ENCODE measurements at regions not wholly inside any gene's neighbourhood (a gene's known extent, or its start where the extent isn't known, plus 50 kb on each side); places are given as distances from the start of the nearest gene placed in this dataset.

DNA sequence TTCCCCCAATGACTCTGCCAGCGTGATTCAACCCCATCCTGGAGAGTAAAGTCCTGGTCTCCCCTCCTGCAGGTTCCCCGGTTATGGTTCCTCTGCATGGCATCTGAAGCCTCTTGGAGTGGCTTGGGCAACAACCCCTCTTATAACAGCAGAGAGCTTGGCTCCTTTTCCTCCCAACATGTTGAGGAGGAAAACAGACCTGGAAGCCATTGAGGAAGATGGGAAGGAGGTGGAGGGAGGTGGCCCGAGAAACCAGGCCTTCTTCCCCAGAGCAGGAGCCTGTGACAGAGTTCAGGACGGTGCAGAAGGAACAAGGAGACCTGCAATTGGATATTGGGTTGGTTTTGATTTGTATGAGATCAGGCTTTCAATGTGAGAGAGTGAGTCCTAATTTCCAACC lies 184.0 kb upstream of the ADCY1 start:
- no peak overlapping the region for H3K27ac Mint-ChIP-seq
- H3K4me1 Mint-ChIP-seq (ENCODE audit: low read depth): no peaks in the 10 kb centered on the region
- no peaks in the 10 kb centered on the region for H3K36me3 Mint-ChIP-seq (ENCODE audit: low read depth)
- H3K27me3 Mint-ChIP-seq (ENCODE audit: low read depth): no peaks in the 10 kb centered on the region
- no peak for DNase-seq (ENCODE audit: low spot score)
- no peak overlapping the region for H3K4me3 Mint-ChIP-seq
- peaks cover 10% of the 10 kb centered on the region for H3K9me3 Mint-ChIP-seq

DNA sequence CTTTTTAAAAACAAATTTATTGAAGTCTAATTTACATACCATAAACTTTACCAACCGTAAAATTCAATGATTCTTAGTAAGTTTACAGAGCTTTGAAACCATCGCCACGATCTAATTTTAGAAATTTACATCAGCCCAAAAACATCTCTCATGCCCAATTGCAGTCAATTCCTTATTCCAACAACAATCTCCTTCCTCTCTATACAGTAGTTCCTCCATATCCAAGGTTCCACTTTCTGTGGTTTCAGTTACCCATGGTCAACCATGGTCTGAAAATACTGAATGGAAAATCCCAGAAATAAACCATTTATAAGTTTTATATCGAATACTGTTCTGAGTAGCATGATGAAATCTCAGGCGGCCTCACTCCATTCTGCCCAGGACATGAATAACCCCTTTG lies 183.4 kb upstream of the ADCY1 start:
- H3K4me3 Mint-ChIP-seq: no peak overlapping the region
- H3K4me1 Mint-ChIP-seq (ENCODE audit: low read depth): no peaks in the 10 kb centered on the region
- no peak overlapping the region for H3K27ac Mint-ChIP-seq
- H3K9me3 Mint-ChIP-seq: peaks cover 10% of the 10 kb centered on the region
- DNase-seq (ENCODE audit: low spot score): no peak
- no peaks in the 10 kb centered on the region for H3K27me3 Mint-ChIP-seq (ENCODE audit: low read depth)
- H3K36me3 Mint-ChIP-seq (ENCODE audit: low read depth): no peaks in the 10 kb centered on the region

- H3K27me3 Mint-ChIP-seq (ENCODE audit: low read depth): no peaks in the 10 kb centered on the region
- no peaks in the 10 kb centered on the region for H3K36me3 Mint-ChIP-seq (ENCODE audit: low read depth)
- no peak for DNase-seq (ENCODE audit: low spot score)
- peaks cover 10% of the 10 kb centered on the region for H3K9me3 Mint-ChIP-seq
- H3K4me3 Mint-ChIP-seq: no peak overlapping the region
- H3K27ac Mint-ChIP-seq: no peak overlapping the region
- H3K4me1 Mint-ChIP-seq (ENCODE audit: low read depth): no peaks in the 10 kb centered on the region
Measured at GRCh38 chr7:45391618-45392451, 182.3 kb upstream of the ADCY1 start.

DNA sequence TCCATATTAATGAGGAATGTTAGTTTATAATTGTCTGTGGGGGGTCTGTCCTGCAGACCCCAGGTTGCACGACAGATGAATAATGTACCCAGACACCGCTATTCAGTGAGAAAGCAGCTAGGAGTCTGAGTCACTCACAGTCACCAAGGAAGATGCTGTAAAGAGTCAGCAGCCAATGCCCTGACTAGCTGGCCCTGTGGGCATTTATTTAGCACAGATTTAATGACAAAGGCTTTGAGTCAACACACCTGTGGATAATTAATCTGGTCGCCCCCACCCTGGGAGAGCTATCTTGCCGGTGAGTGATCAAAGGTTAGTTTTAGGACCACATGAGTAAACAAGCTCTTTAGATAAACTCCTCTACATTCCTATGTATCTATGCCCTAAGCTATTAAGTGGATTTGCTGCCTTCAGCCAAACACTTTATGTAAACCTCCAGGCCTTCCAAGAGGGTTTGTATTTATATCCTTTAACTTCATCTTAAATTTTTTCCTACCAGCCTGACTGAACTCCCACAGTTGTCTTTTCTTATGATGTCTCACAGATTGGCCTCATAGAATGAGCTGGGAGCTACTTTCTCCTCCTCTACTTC lies 180.0 kb upstream of the ADCY1 start:
- Mint-ChIP-seq H3K36me3 (ENCODE audit: low read depth) (no peaks in the 10 kb centered on the region), H3K4me1 (ENCODE audit: low read depth) (no peaks in the 10 kb centered on the region), H3K9me3 (peaks cover 10% of the 10 kb centered on the region), H3K4me3 (no peak overlapping the region), H3K27ac (no peak overlapping the region), H3K27me3 (ENCODE audit: low read depth) (no peaks in the 10 kb centered on the region)
- DNase-seq (ENCODE audit: low spot score): no peak

- Mint-ChIP-seq H3K27me3 (ENCODE audit: low read depth) (no peaks in the 10 kb centered on the region), H3K9me3 (peaks cover 16% of the 10 kb centered on the region), H3K4me1 (ENCODE audit: low read depth) (peaks cover 9% of the 10 kb centered on the region), H3K27ac (no peak overlapping the region), H3K4me3 (no peak overlapping the region), H3K36me3 (ENCODE audit: low read depth) (no peaks in the 10 kb centered on the region)
- DNase-seq (ENCODE audit: low spot score): no peak
Measured at GRCh38 chr7:45399069-45399468, 175.1 kb upstream of the ADCY1 start.

DNA sequence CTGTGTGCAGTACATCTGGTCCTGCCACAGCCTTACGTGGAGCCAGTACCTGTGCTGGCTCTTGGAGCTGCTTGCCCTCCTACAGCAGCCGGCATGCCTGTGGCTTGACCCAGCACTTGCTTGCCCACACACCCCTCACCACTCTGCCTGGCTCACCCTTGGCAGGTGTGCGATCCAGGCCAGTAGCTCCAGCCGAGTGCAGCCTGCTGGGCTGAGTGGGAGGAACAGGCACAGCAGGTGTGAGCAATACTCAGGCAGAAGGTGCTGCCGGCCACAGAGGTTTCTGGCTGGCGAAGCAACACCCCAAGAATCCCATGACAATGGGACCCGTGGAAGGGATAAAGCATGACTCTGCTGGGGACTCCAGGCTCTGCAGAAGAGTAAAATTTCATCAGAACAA lies 173.5 kb upstream of the ADCY1 start:
- Mint-ChIP-seq H3K36me3 (ENCODE audit: low read depth) (no peaks in the 10 kb centered on the region), H3K27ac (no peak overlapping the region), H3K9me3 (peaks cover 5% of the 10 kb centered on the region), H3K4me1 (ENCODE audit: low read depth) (peaks cover 9% of the 10 kb centered on the region), H3K27me3 (ENCODE audit: low read depth) (no peaks in the 10 kb centered on the region), H3K4me3 (no peak overlapping the region)
- no peak for DNase-seq (ENCODE audit: low spot score)

DNA sequence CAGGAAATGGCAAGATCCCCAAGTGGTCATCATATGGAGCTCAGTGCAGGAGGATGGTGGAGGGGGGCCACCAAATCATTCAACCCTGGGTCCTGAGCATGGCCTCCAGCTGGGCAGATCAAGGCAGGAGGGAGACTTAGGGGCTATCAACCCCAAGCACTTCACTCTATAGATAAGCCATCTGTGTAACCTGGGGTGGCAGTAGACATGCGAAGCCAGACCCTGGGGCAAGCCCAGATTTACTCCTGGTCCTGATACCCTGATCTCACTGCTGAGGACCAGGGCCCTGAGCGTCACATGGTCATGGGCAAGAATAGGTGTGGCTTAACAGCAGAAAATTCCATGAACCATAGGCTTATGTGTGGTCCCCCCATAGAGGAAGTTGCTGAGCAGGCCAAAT lies 173.0 kb upstream of the ADCY1 start:
- DNase-seq (ENCODE audit: low spot score): no peak
- H3K27ac Mint-ChIP-seq: no peak overlapping the region
- H3K36me3 Mint-ChIP-seq (ENCODE audit: low read depth): no peaks in the 10 kb centered on the region
- H3K27me3 Mint-ChIP-seq (ENCODE audit: low read depth): no peaks in the 10 kb centered on the region
- no peak overlapping the region for H3K4me3 Mint-ChIP-seq
- peaks cover 5% of the 10 kb centered on the region for H3K9me3 Mint-ChIP-seq
- peaks cover 9% of the 10 kb centered on the region for H3K4me1 Mint-ChIP-seq (ENCODE audit: low read depth)

DNA sequence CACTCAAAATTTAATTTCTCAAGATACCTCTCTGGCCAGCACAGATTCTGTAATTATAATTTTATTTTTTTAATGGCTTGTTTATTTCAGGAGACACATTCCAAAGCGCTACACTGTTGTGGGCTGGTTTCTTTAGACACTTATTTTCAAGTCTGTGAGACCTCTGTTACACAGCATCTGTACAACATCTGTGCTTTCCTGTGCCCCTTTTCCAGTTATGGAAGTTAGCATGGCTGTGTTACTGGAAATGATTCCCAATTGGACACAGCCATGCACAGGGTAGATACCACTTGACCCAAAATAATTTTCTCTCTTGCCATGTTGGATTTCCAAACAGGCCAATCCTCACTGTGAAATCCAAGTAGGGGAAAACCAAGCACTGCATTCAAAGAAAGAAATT lies 172.3 kb upstream of the ADCY1 start:
- H3K4me3 Mint-ChIP-seq: no peak overlapping the region
- H3K9me3 Mint-ChIP-seq: peaks cover 5% of the 10 kb centered on the region
- no peaks in the 10 kb centered on the region for H3K27me3 Mint-ChIP-seq (ENCODE audit: low read depth)
- H3K36me3 Mint-ChIP-seq (ENCODE audit: low read depth): no peaks in the 10 kb centered on the region
- H3K4me1 Mint-ChIP-seq (ENCODE audit: low read depth): peaks cover 9% of the 10 kb centered on the region
- no peak for DNase-seq (ENCODE audit: low spot score)
- H3K27ac Mint-ChIP-seq: no peak overlapping the region

- no peaks in the 10 kb centered on the region for H3K36me3 Mint-ChIP-seq (ENCODE audit: low read depth)
- no peak overlapping the region for H3K27ac Mint-ChIP-seq
- H3K4me3 Mint-ChIP-seq: no peak overlapping the region
- DNase-seq (ENCODE audit: low spot score): peak; percentile 26
- no peaks in the 10 kb centered on the region for H3K27me3 Mint-ChIP-seq (ENCODE audit: low read depth)
- H3K4me1 Mint-ChIP-seq (ENCODE audit: low read depth): peaks cover 9% of the 10 kb centered on the region
- peaks cover 5% of the 10 kb centered on the region for H3K9me3 Mint-ChIP-seq
Measured at GRCh38 chr7:45402480-45403218, 171.5 kb upstream of the ADCY1 start.

DNA sequence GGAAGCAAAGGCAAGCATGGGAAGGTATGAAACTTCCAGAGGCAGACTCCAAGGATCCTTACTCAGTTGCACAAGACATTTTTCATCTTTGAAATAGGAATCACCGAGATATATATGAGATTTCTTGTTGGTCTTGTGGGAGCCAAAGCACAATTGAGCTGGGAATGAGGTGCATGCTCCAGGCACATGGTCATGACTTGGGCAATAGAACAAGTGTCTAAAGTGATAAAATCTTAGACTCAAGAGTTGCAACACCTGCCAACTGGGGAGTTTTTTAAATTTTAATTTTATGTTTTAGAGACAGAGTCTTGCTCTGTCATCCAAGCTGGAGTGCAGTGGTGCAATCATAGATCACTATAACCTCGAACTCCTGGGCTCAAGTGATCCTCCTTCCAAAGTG lies 169.5 kb upstream of the ADCY1 start:
- Mint-ChIP-seq H3K27me3 (ENCODE audit: low read depth) (no peaks in the 10 kb centered on the region), H3K4me3 (no peak overlapping the region), H3K4me1 (ENCODE audit: low read depth) (peaks cover 9% of the 10 kb centered on the region), H3K27ac (no peak overlapping the region), H3K36me3 (ENCODE audit: low read depth) (no peaks in the 10 kb centered on the region), H3K9me3 (peaks cover 5% of the 10 kb centered on the region)
- no peak for DNase-seq (ENCODE audit: low spot score)

DNA sequence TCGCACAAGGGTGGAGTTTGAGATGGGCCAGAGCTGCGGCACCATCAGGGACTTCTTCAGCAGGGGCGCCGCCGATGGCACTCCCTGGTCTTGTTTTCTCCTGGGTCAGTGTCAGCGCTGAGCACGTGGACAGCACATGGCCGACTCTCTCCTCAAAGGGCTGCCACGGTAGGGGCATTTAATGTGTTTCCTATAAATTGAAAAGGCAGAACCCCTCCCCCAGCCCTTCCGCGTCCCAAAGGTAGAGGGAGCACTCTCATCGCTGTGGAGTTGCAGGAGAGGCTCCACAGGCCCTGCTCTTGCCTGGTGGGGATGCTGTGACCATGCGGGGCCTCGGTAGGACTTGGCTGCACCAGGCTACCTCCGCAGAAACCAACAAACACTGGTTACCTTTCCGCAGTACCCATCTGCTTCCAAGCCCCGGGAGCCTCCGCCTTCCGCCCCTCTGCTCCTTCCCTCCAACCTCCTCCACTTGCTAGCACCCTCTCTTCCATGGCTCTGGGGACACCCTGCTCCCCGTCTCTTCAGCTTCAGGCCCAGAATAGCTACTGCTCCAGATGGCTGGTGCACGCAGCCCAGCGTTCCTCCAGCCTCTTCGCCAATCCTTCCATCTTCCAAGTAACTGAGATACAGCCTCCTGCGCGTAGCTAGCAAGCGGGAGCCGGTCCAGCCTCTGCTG lies 166.3 kb upstream of the ADCY1 start:
- Mint-ChIP-seq H3K9me3 (peaks cover 13% of the 10 kb centered on the region), H3K4me3 (no peak overlapping the region), H3K27ac (no peak overlapping the region), H3K36me3 (ENCODE audit: low read depth) (no peaks in the 10 kb centered on the region), H3K4me1 (ENCODE audit: low read depth) (peaks cover 4% of the 10 kb centered on the region), H3K27me3 (ENCODE audit: low read depth) (no peaks in the 10 kb centered on the region)
- no peak for DNase-seq (ENCODE audit: low spot score)

- Mint-ChIP-seq H3K36me3 (ENCODE audit: low read depth) (no peaks in the 10 kb centered on the region), H3K27me3 (ENCODE audit: low read depth) (no peaks in the 10 kb centered on the region), H3K4me1 (ENCODE audit: low read depth) (peaks cover 2% of the 10 kb centered on the region), H3K4me3 (no peak overlapping the region), H3K27ac (no peak overlapping the region), H3K9me3 (peaks cover 12% of the 10 kb centered on the region)
- DNase-seq (ENCODE audit: low spot score): no peak
Measured at GRCh38 chr7:45408409-45408737, 165.8 kb upstream of the ADCY1 start.

DNA sequence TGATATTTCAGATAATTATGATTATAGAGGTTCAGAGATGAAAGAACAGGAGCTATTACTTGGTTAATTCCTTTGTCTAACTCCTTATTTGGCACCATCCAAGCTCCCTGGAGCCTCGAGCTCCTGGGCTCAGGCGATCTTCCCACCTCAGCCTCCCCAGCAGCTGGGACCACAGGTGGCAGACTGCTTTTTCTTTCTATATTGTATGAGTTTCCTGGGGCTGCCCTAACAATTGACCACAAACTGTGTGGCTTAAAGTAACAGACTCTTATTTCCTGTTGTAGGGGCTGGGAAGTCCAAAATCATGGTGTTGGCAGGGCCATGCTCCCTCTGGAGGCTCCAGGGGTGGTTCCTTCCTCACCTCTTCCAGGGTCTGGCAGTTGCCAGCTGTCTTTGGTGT lies 163.3 kb upstream of the ADCY1 start:
- H3K9me3 Mint-ChIP-seq: peaks cover 7% of the 10 kb centered on the region
- H3K4me3 Mint-ChIP-seq: no peak overlapping the region
- H3K4me1 Mint-ChIP-seq (ENCODE audit: low read depth): no peaks in the 10 kb centered on the region
- no peaks in the 10 kb centered on the region for H3K27me3 Mint-ChIP-seq (ENCODE audit: low read depth)
- no peak overlapping the region for H3K27ac Mint-ChIP-seq
- DNase-seq (ENCODE audit: low spot score): no peak
- H3K36me3 Mint-ChIP-seq (ENCODE audit: low read depth): no peaks in the 10 kb centered on the region

GRCh38 chr7:45413419-45413818 lies 160.7 kb upstream of the ADCY1 start:
- Mint-ChIP-seq H3K4me1 (ENCODE audit: low read depth) (no peaks in the 10 kb centered on the region), H3K27ac (no peak overlapping the region), H3K9me3 (peaks cover 7% of the 10 kb centered on the region), H3K36me3 (ENCODE audit: low read depth) (no peaks in the 10 kb centered on the region), H3K4me3 (no peak overlapping the region), H3K27me3 (ENCODE audit: low read depth) (no peaks in the 10 kb centered on the region)
- DNase-seq (ENCODE audit: low spot score): no peak

All from T-helper 2 cell treated with Interferon-gamma antibody and Interleukin-4, amounts not matched to agents 5 μg/mL and 100 μg/mL, for 36 hours (primary cell).